NOMO-1 treated with DMSO at 0.1 percent for 48 hours (cell line): ENCODE measurements at regions not wholly inside any gene's neighbourhood (a gene's known extent, or its start where the extent isn't known, plus 50 kb on each side); places are given as distances from the start of the nearest gene placed in this dataset.
"Not testable (repeated sequence)": the region's sequence is repeated elsewhere in the genome, so short reads cannot be mapped to it uniquely, and the experiment has no call there.

ENCODE experiments used
- DNase-seq: peaks from one replicate; lab custom pipeline; 2025; ENCODE audit not compliant: unreplicated experiment; lab: John Stamatoyannopoulos, UW

- no peak for DNase-seq
Measured at GRCh38 chr1:47522935-47523834, 85.3 kb downstream of the FOXD2 start.

GRCh38 chr1:47523835-47524215 is 86.0 kb downstream of the FOXD2 start:
- DNase-seq: no peak

GRCh38 chr1:47524272-47524671 is 86.4 kb downstream of the FOXD2 start:
- no peak for DNase-seq

GRCh38 chr1:47527653-47528272 is 89.9 kb downstream of the FOXD2 start:
- no peak for DNase-seq

GRCh38 chr1:47529520-47530098 is 91.8 kb downstream of the FOXD2 start:
- no peak for DNase-seq

GRCh38 chr1:47532921-47533792 is 95.3 kb downstream of the FOXD2 start:
- DNase-seq: no peak

GRCh38 chr1:47533793-47534328 is 96.0 kb downstream of the FOXD2 start:
- DNase-seq: no peak

- DNase-seq: no peak
Measured at GRCh38 chr1:47534436-47534835, 96.6 kb downstream of the FOXD2 start.

GRCh38 chr1:47536646-47537118 is 98.8 kb downstream of the FOXD2 start:
- no peak for DNase-seq

GRCh38 chr1:47537268-47537667 is 99.4 kb downstream of the FOXD2 start:
- no peak for DNase-seq

- no peak for DNase-seq
Measured at GRCh38 chr1:47537966-47538365, 100.1 kb downstream of the FOXD2 start.

GRCh38 chr1:47538530-47538929 is 100.7 kb downstream of the FOXD2 start:
- not testable (repeated sequence) for DNase-seq

- not testable (repeated sequence) for DNase-seq
Measured at GRCh38 chr1:47541705-47542104, 103.9 kb downstream of the FOXD2 start.

GRCh38 chr1:47543089-47543488 is 105.2 kb downstream of the FOXD2 start:
- not testable (repeated sequence) for DNase-seq

GRCh38 chr1:47545912-47546483 is 108.2 kb downstream of the FOXD2 start:
- DNase-seq: no peak

- no peak for DNase-seq
Measured at GRCh38 chr1:47547753-47548573, 110.1 kb downstream of the FOXD2 start.

GRCh38 chr1:47548637-47549036 is 110.8 kb downstream of the FOXD2 start:
- DNase-seq: no peak

GRCh38 chr1:47549532-47549931 is 111.7 kb downstream of the FOXD2 start:
- no peak for DNase-seq

GRCh38 chr1:47550929-47551328 is 113.1 kb downstream of the FOXD2 start:
- DNase-seq: no peak
